ENCODE measurements at regions not wholly inside any gene's neighbourhood (a gene's known extent, or its start where the extent isn't known, plus 50 kb on each side); places are given as distances from the start of the nearest gene placed in this dataset.

DNA sequence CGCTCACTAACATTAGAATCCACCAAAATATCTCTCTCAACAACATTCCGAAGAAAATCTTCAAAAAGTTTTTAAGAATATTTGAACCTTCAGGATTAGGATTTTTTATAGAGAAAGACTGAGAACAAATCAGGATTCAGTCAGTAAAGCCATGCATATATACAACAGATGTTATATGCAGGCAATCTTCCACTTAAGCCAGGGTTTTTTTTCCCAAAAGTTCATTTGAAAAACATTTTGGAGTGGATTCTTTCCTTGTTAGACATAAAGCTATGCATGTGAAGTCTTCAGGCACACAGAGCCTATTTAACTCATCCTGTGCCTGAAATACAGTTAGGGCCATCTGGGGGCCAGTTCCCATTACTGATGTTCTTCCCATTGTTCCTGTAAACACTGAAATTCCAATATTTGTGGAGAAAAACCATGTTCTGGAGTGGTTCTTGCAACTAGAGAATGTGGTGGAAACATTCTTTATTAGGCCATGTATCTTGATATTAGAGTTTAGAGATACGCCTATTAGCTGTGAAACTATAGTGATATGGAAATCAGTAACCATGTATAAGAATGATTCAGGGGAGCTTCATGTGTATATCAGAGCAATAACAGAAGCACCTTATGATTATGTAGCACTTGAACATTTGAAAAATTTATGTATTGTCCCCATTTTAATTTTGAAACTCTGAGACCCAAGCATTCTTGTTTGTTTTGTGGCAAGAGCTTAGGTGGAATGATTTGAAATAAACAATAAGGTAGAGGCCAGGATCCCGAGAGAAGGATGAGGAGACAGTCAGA lies 61.7 kb downstream of the PLEKHG1 start:
- no peak overlapping the region for H3K4me3 ChIP-seq (ENCODE audit: low read length)
- no peak for DNase-seq (ENCODE audit: low read depth)
- TF ChIP-seq, protein P1, sequence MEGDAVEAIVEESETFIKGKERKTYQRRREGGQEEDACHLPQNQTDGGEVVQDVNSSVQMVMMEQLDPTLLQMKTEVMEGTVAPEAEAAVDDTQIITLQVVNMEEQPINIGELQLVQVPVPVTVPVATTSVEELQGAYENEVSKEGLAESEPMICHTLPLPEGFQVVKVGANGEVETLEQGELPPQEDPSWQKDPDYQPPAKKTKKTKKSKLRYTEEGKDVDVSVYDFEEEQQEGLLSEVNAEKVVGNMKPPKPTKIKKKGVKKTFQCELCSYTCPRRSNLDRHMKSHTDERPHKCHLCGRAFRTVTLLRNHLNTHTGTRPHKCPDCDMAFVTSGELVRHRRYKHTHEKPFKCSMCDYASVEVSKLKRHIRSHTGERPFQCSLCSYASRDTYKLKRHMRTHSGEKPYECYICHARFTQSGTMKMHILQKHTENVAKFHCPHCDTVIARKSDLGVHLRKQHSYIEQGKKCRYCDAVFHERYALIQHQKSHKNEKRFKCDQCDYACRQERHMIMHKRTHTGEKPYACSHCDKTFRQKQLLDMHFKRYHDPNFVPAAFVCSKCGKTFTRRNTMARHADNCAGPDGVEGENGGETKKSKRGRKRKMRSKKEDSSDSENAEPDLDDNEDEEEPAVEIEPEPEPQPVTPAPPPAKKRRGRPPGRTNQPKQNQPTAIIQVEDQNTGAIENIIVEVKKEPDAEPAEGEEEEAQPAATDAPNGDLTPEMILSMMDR (conservative IDR thresholded peaks at IDR 0.05; ENCODE audit: low read depth, low read length): no peak

DNA sequence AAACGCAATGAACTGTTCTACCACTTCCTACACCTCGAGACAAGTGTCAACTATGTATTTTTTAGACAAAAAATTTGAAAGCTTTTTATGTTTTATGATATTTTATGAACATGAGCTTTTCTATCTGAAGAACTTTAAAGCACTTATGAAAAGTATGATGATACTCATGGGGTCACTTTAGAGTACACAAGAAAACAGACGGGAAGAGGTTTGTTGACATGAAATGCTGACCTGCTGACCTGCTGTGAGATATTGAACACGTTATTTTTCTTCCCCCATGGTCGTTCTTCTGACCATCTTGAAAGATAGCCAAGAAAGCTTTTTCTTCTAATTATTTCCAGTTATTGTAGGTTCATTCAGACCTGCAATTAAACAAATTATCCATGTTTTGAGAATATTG lies 63.1 kb downstream of the PLEKHG1 start:
- TF ChIP-seq, protein P1 (conservative IDR thresholded peaks at IDR 0.05; ENCODE audit: low read depth, low read length): no peak
- no peak for DNase-seq (ENCODE audit: low read depth)
- H3K4me3 ChIP-seq (ENCODE audit: low read length): no peak overlapping the region

DNA sequence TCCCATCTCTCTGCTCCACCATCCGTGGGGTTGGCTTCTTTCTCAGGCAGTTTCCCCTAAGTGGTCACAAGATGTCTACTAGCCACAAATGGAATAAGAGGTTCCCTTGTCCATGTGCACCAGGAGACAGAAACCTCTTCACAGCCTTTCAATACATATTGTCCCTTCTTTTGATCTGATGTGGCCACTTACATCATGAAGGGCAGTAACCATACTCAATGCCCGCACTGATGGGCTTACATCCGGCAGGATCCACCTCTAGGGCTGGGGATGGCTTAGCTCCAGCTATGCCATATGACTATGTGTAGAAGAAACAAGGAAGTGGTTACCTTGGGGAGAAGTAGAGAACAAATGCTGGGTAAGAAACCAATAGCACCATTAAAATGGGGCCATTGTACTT lies 64.4 kb downstream of the PLEKHG1 start:
- TF ChIP-seq, protein P1 (conservative IDR thresholded peaks at IDR 0.05; ENCODE audit: low read depth, low read length): no peak
- DNase-seq (ENCODE audit: low read depth): no peak
- H3K4me3 ChIP-seq (ENCODE audit: low read length): no peak overlapping the region

DNA sequence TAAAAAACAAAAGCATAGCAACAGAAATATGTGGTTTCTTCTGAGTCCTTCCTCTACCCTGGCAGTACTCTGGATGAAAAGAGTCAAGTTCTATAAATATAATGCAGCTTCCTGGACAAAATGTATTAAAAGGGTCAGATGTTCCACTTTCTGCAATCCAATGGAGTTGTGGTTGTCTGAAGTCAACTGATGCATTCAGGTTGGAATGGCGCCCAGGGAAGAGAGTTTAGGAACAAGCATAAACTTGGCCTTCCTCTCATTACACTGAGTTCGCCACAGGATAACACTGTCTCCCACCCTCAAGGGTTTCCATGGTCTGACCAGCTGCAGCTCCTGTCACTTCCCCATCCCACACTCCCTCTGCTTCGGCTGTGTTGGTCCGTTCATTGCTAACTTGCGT lies 66.4 kb downstream of the PLEKHG1 start:
- TF ChIP-seq, protein P1 (conservative IDR thresholded peaks at IDR 0.05; ENCODE audit: low read depth, low read length): no peak
- no peak for DNase-seq (ENCODE audit: low read depth)
- no peak overlapping the region for H3K4me3 ChIP-seq (ENCODE audit: low read length)

DNA sequence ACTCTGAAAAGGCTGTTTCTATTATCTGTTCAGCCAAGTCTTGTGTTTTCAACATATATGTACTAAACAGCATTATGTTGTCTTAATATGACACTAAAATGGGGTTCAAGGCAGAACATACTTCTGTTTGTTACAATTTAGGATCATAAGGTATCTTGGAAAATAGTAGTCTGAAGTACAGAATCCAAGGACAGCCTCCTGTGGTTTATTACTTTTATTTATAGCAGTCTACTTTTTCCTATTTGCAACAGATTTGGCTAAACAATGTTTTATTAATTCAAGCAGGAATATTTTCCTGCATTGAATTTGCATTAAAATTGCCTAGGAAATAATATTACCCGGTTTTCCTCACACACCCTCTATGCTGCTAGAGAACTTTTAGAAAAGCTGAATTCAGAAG lies 67.7 kb downstream of the PLEKHG1 start:
- TF ChIP-seq, protein P1 (conservative IDR thresholded peaks at IDR 0.05; ENCODE audit: low read depth, low read length): no peak
- DNase-seq (ENCODE audit: low read depth): no peak
- H3K4me3 ChIP-seq (ENCODE audit: low read length): no peak overlapping the region

DNA sequence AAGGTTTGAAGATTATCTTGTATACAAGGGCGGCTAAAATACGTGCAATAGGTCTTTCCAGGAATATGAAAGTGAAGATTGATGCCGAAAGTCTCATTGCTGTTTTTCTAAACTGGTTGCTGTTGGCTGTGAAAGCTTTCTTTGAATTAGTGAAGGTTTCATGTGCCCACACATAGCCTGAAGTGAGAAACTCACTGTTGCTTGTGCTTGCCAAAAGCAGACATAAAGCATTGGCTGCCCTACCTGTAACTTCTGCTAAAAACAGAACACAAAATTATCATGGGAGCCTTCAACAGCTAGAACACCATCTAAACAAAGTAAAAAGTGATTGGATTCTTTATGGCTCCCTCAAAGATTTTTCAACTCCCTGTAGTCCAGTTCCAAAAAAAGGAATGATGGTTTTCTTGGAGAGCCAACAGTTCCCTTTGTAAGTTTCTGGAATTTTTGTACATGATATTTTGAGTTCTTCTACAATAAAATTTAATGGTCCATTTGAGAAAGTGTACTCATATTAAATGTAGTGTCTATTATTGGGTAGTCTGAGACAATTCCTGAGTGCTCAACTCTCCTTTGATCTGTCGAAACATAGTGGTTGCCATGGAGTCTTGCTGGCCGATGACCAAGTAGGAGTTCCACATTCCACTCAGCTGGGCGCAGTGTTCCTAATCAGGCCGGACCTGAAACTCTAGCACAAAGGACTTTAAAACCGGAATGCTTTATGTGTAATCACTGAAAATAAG lies 68.5 kb downstream of the PLEKHG1 start:
- peak; percentile 89 for DNase-seq (ENCODE audit: low read depth)

More for the DNA sequence above, 68.5 kb downstream of the PLEKHG1 start:
- no peak overlapping the region for H3K4me3 ChIP-seq (ENCODE audit: low read length)
- TF ChIP-seq, protein P1 (conservative IDR thresholded peaks at IDR 0.05; ENCODE audit: low read depth, low read length): peak; percentile 43
